Caki2 (cell line): ENCODE measurements at regions not wholly inside any gene's neighbourhood (a gene's known extent, or its start where the extent isn't known, plus 50 kb on each side); places are given as distances from the start of the nearest gene placed in this dataset.
"Not testable (repeated sequence)": the region's sequence is repeated elsewhere in the genome, so short reads cannot be mapped to it uniquely, and the experiment has no call there.

Experiments
- DNase-seq: peaks from one replicate; pipeline ENCODE4 v3.0.0-alpha.2; 2015; ENCODE audit warnings: low read depth
- in situ Hi-C: cut with HindIII; loops from 2 replicates; pipeline ENCODE4 v1.10.0; 2016; ENCODE audit warnings: low sequenced_read_pairs, low pct_unique_long_range_greater_than_20kb, mixed read lengths

DNA sequence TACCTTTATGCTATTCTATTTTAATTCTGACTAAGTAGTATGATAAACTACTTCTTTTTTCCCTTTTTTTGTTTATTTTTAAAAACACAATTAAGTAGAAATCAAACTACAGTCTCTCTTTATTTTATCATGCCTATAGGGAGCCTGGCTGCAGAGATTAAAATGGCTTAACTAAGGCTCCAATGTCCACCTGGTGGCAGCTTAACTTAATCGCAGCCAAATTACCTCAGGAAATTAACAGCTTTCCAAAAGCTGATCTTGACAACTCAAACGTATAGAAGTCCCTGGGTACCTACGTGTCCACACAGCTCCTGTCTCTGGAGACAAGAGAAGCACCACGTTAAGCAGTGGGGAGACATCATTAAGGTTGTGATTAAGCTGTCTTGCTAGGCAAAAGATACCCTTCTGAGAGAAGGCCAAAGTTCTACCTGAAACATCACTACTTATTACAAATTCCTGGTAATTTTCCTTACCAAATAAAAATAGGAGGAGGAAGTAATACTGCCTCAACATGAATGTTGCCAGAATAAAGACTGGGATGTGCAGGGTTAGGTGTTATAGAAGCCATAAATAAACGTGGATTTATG, 63.2 kb upstream of the SNX19 start:
- in situ Hi-C loops, result no loop called here
- DNase-seq, result no peak

DNA sequence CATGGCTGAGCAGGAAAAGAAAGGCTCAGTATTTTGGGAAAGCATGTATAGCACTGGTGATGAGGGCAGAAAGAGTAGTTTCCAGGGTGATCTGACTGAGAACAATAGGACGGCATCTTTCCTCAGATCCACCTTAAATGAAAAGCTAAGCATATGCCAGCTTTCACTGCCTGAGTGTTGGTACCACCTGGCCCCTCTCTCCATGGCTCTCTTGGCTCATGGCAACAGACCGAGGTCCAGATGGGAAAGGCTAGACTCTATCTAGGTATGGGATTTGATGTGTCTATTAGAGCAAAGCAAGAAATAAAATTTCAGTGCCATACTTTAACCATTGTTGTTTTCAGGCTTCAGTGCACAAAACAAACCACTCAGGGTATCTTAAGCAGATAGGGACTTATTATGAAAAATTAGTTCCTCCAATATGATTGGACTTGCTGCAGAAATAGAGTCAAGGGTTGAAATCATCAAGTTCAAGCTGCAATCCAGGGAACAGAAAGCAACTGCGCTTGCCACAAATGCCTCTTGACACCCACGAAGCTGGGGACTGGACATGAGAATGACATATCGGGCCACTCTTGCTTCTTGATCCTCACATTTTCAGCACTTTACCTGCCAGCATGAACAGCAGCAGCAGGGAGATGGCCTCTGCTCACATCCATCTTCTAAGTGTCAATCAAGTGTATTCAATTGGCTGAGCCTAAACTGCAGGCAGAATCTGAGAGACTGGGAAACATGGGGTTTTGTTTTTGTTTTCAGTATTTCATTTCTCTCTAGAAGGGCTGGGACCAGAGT, 64.0 kb upstream of the SNX19 start:
- in situ Hi-C loops, result no loop called here
- DNase-seq, result no peak

DNA sequence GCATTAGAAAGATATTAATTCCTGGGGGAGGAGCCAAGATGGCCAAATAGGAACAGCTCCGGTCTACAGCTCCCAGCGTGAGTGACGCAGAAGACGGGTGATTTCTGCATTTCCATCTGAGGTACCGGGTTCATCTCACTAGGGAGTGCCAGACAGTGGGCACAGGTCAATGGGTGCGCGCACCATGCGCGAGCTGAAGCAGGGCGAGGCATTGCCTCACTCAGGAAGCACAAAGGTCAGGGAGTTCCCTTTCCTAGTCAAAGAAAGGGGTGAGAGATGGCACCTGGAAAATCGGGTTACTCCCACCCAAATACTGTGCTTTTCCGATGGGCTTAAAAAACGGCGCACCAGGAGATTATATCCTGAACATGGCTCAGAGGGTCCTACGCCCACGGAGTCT, 68.0 kb upstream of the SNX19 start:
- DNase-seq, in situ Hi-C loops: not testable (repeated sequence)

DNA sequence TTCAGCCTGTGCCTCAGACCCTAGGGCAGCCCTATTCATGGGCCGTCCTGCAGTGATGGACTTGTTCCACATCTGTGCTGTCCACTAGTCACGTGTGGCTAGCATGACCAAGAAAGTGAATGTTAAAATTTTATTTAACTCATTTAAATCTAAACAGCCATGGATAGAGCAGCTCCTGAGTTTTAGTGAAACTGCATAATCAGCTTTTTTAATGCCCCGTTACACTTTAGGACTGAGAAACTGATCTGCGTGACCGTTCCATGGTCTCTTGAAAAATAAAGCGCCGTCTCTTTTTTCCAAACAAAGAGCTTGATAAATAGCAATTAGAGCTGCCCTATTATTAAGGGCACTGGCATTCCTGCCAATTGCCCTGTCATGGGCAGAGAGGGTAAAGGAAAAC, 76.5 kb upstream of the SNX19 start:
- in situ Hi-C loops, result no loop called here
- DNase-seq, result no peak

DNA sequence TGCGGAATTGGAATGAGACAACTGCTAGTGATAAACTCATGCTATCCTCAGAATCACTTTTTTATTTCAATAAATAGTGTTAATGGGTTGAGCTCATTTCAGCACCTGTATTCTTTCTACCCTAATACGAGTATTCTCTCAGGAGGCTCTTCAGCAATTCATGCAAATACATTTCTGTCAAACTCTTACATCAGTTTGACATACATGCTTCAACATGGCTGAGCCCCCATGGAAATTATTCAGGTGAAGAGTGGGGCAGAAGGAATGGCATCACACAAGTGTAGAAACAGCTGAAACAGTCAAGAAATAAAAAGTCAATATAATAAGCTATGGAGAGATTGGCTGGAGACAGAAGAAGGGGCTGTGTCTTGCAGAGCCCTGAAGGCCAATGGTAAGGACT, 77.8 kb upstream of the SNX19 start:
- in situ Hi-C loops, result no loop called here
- DNase-seq, result no peak

DNA sequence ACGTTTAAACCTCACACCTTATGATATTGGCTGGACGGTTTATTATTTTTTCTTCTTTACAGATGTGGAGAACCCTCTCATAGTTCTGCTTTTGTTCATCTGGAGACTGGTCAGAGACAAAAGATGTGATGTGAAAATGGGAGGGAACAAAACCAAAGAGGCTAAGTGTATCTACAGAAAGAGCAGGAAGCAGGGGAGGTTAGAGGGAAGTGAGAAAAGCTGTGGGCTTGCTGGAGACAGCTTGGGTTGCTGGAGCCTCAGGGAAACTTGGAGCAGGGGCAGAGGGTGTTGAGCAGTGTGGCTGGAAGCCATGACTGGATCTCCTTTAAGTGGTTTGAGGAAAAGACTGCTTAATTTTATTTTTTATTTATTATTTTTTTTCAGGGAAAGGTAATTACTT, 79.0 kb upstream of the SNX19 start:
- DNase-seq, result no peak
- in situ Hi-C loops, result no loop called here

DNA sequence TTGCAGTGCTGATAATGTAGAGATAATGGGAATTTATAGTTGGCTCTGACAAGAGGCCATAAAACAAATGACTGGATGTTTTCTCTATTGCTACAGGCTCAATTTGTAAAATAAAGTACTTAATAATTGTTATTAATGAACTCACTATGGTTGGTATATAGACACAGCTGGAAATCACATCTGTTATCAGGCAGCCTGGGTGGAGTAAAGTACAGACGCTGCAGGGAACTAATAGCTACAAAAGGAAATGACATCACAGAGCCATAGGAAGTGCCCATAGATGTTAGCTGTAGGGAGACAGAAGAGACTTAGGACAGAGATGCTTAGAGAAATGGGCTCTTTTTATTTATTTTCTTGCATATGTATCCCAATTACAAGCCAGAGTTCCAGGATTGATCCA, 81.0 kb upstream of the SNX19 start:
- no peak for DNase-seq
- in situ Hi-C loops, result no loop called here

DNA sequence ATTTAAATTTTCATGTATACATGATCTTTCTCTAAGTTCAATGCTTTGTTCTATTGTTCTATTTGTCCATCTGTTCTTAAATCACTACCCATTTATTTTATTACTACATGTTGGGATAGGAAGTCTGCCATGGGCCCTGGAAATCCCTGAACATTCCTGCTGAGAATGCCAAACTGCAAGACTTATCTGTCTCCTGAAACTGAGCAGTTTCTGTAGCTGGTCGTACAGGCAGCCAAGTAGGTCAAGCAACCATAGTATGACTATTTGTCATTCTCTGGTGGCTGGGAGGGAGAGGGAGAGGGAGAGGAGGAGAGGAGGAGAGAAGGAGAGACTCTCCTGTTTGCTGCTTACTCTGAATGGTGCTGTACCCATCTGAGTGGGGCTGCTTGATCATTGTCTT, 82.8 kb upstream of the SNX19 start:
- in situ Hi-C loops, result no loop called here
- DNase-seq, result peak; percentile 2

DNA sequence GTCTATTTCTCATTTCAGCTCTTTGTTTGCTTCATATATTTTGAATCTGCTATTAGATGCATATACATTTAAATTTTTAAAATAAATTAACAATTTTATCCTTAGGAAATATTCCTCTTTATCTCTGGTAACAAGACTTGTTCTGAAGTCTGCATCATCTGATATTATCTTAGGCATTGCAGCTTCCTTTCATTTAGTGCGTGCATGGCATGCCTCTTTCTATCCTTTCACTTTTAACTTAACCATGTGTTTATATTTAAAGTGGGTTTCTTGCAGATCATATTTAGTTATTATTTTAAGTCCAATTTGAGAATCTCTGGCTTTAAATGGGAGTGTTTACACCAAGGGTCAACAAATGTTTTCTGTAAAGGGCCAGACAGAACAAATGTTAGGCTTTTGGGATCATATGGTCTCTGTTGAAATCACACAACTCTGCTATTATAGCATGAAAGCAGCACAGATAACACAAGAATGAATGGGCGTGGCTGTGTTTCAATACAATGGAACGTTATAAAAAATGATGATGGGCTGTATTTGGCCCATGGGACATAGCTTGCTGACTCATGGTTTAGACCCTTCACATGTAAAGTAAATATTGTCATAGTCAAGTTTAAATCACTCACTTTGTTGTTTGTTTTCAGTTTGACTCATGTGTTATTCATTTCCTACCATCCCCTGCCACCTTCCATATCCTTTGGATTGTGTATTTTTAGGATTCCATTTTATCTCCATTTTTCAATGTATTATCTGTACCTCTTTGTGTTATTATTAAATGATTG, 83.9 kb upstream of the SNX19 start:
- peak; percentile 66 for DNase-seq
- in situ Hi-C loops, result no loop called here

DNA sequence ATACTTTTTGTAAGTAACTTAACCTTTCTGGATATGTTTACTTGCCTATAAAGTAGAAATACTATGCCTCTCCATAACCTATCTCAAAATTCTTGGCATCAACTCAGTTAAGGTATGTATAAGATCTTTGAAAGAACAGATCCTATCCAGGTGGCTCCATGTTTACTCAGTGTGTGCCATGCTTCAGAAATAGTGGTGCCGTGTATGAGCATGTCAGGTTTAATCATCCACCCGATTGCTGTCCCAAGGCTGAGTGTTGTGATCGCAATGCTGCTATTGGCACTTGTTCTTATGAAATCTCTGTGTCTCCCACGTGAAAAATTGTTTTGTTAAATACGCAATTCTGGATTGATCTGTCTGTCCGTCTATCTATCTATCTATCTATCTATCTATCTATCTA, 85.9 kb upstream of the SNX19 start:
- DNase-seq, result no peak
- in situ Hi-C loops, result no loop called here

DNA sequence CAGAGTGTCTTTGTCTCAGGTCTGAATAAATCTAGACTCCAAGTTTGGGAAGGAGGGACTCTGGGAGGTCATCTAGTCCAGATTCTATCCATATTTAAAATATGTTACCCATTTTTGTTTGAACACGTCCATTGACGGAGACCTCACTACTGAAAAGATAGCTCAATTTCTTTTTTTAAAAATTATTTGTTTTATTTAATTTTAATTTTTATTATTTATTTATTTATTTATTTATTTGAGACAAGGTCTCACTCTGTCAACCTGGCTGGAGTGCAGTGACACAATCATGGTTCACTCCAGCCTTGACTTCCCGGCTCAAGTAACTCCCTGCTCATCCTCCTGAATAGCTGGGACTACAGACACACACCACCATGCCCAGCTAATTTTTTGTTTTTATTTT, 89.5 kb upstream of the SNX19 start:
- DNase-seq, result no peak
- in situ Hi-C loops, result no loop called here

DNA sequence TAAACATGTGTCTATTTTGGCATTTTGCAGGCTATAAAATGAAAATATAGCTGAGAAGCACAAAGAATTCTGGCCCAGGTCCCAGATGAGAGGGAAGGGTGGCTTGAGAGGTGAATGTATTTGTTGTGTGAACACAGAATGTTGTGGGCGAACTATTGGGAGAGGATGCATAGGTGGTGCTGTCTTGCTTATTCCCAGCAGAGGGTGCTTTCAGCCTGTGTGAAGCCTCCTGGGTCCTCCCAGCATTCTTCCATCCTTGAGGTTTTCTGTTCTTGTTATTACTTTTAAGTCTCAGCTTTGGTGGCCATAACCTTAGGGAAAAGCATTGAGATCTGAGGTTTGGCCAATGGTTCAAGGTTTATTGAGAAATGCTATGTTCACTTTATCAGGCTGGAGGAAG, 108.7 kb upstream of the SNX19 start:
- in situ Hi-C loops, result no loop called here
- DNase-seq, result no peak

DNA sequence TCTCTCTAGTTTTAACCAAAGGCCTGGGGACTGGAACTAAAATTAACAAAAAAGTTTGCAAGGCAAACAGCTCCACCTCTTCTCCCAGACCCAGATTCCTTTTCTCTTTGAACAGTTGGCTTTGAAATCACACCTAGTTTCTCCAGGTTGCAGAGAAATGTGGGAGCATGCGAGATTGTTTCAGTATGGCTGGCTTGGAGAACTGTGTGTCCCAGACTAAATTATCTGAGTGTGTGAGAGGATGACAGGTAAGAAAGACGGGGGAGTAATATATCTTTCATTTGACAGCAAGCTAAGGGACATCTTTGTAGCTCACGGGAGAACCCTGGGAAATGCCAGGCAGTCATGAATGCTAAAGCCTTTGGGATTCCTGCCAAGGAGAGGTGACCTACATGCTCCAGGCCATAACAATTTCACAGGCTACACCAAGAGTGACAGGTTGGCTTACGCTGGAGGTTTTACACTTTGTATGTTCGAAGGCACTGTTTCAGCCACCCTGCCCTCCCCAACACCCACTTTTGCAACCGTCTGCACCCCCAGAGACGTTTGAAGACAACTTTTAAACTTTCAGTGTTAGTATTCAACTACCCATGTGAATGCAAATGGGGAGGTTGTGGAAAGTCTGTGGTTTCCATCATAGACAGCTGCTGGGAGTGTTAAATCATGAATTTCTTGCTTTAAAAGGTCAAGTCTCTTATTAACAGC, 109.3 kb upstream of the SNX19 start:
- in situ Hi-C loops, result no loop called here
- no peak for DNase-seq

DNA sequence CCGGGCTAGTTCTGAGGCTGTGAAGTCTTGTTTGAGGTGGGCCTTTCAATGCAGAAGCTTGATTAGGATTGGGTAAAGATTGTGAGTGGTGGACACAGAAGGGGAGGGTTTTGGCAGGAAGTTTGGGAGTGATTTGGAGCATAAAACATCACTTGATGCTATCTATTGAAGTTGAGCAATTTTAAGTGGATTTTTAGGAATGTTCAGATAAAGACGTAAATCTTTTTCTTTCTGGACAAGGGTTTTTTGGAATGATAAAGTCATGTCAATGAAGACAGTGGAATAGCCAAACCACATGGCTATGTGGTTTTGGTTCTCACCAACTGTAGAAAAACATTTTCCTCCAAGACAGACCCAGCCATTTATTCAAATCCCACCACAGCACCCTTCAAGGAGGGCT, 111.2 kb upstream of the SNX19 start:
- DNase-seq, result no peak
- in situ Hi-C loops, result no loop called here

DNA sequence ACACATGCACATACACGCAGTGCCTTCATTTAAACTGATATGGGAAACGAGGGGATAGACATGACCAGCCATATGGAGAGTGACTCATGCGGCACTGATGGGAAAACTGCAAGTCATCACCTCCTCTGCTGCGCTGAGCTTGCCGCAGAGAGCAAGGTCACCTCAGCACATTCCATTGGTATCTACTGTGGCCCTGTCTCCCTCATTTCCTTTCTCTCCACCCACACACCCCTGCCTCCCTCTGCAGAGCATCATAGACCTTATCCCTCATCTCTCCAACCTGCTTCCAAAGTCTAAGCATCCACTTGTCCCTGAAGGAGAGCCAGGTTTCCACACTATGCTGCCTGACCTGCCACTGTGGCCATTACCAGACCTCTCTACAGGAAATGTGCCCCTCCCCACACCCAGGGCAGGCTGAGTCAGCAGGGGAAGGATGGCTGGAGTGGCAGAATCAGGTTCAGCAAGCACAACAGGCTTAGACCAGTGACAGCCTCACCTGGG, 116.9 kb upstream of the SNX19 start:
- peak; percentile 78 for DNase-seq
- in situ Hi-C loops, result no loop called here

DNA sequence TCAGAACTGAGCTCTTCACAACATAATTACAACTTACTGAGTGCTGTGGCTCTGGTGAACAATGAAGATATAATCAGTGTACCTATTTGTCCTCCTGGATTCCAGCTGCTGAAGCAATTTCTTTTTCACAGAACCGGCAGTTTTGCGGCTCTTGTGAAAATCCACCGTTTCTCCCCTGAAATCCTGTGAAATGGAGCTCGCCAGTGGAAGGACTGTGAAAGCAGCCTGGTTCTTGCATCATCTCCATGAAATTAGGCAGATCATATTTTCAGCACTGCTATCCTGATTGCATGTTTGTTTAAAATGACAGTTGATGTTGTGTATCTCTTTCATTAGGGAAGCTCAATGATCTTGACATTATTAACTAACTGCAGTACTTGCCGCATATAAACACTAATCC, 120.2 kb upstream of the SNX19 start:
- in situ Hi-C loops, result no loop called here
- DNase-seq, result no peak

DNA sequence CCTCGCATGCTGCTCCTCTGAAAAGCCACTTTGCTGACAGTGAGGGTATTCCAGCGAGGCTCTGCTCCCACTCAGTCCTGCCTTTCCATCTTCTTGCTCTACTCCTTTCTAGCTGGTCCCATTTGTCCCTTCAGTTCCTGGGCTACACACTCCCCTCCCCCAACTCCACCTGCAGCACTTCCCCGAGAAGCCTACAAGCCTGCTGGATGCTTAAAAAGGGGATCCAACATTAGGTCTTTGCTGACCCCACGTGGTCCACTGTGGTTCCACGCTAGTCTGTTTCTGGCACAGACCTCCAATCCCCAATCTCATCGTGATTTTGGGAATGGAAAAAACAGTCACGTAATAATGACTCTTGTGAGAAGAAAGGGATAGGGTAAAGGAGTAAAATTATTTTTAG, 121.6 kb upstream of the SNX19 start:
- no peak for DNase-seq
- in situ Hi-C loops, result no loop called here

DNA sequence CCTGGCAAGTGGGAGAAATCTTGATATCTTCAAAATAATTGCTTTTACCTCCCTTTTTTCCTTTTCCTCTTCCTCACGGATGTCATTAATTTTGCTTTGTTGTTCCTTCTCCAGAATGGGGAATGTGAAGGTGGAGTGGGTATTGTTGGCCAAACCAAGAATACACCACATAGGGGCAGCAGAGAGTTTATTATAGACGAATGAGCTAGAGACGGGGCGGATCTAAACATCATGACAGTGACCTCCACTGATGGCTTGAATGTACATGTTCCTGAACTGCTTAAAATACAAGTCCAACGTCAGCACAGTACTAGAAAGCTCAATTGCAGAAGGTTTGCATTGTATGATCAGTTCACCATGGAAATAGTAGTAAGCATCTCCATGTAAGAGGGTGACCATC, 122.3 kb upstream of the SNX19 start:
- in situ Hi-C loops, result no loop called here

More for the DNA sequence above, 122.3 kb upstream of the SNX19 start:
- no peak for DNase-seq
